H1 (cell line): ENCODE measurements at regions not wholly inside any gene's neighbourhood (a gene's known extent, or its start where the extent isn't known, plus 50 kb on each side); places are given as distances from the start of the nearest gene placed in this dataset.

ENCODE experiments used
- BACH1 ChIP-seq: IDR thresholded peaks from 2 replicates; pipeline ENCODE4 v1.6.1; 2012; ENCODE audit warnings: low read length, improper control_type of control experiment
- PHF8 ChIP-seq: fragments of 200-600 bp; sonication (generic); conservative IDR thresholded peaks from 2 replicates; pipeline ENCODE4 v1.7.1; 2012; ENCODE audit warnings: low read depth, mild to moderate bottlenecking, inconsistent platforms, low read length, moderate library complexity
- ZNF274 ChIP-seq: IDR thresholded peaks from 2 replicates; pipeline ENCODE4 v1.7.0; 2012; ENCODE audit warnings: low read length, borderline replicate concordance; ENCODE audit errors: extremely low read depth

- TF ChIP-seq ZNF274 (no peak), PHF8 (no peak), BACH1 (no peak)
Observed at GRCh38 chr1:102640872-102641271, 467.4 kb downstream of the COL11A1 start.
